ENCODE measurements at regions not wholly inside any gene's neighbourhood (a gene's known extent, or its start where the extent isn't known, plus 50 kb on each side); places are given as distances from the start of the nearest gene placed in this dataset.
A peak's percentile ranks its signal among the peaks of the same experiment; 100 is the strongest.

DNA sequence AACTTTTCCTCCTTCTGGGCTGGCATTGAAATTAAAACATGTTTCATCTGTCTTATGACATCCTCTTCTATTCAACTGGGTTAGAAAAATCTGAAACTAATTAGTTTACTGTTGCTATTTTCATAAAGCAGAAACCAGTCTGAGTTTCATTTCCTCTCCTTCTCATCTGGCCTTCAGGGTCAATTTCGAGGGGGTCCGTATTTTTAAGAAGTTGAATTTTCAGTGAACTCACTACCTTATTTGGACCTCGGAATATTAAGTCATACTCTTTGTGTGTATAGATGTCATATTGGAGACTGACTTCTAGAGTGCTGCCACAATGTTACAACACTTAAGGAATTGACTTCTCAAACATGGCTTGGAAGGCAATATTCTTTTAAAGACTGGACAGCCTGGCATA lies 485.9 kb downstream of the SQOR start:
- no peak for DNase-seq

DNA sequence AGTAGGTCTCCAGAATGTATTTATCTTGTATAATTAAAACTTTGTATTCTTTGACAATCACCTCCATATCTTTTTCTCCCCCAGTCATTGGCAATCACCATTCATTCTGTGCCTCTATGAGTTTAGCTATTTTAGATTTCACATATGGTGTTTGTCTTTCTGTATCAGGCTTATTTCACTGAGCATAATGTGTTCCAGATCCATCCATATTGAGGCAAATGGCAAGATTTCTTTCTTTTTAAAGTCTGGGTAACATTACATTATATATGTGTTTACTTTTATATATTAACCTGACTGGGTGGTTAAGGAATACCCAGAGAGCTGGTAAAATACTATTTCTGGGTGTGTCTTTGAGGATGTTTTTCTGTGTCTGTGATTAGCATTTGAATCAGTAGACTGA lies 486.6 kb downstream of the SQOR start:
- no peak for DNase-seq

DNA sequence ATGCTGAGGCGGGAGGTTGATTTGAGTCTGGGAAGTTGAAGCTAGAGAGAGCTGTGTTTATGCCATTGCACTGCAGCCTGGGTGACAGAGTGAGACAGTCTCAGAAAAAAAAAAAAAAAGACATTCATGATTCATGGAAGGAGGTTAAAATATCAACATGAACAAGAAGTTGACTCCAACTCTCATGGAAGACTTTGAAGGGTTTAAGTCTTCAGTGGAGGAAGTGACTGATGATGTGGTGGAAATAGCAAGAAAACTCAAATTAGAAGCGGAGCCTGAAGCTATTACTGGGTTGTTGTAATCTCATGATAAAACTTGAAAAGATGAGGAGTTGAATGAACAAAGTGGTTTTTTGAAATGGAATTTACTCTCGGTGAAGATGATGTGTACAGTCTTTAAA lies 491.8 kb downstream of the SQOR start:
- no peak for DNase-seq

DNA sequence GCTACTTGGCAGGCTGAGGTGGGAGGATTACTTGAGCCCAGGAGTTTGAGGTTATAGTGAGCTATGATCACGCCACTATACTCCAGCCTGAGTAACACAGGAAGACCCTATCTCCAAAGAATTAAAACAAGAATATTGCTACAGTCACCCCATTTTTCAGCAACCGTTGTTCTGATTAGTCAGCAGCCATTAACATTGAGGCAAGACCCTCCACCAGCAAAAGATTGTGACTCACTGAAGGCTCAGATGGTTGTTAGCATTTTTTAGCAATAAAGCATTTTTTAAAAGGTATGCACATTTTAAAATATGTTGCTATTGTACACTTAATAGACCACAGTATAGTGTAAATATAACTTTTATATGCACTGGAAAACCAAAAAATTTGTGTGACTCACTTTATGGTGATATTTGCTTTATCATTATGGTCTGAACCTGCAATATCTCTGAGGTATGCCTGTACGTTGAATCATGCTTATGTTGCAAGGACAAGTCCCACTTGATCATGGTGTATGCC lies 492.6 kb downstream of the SQOR start:
- no peak for DNase-seq

DNA sequence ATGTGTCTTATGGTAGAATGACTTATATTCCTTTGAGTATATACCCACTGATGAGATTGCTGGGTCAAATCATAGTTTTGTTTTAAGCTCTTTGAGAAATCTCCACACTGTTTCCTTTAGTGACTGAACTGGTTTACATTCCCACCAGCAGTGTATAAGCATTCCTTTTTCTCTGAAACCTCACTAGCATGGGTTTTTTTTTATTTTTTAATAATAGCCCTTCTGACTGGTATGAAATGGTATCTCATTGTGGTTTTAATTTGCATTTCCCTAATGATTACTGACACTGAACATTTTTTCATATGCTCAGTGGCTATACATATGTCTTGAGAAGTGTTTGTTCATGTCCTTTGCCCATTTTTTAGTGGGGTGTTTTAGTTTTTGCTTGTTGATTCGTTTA lies 494.3 kb downstream of the SQOR start:
- no peak for DNase-seq

DNA sequence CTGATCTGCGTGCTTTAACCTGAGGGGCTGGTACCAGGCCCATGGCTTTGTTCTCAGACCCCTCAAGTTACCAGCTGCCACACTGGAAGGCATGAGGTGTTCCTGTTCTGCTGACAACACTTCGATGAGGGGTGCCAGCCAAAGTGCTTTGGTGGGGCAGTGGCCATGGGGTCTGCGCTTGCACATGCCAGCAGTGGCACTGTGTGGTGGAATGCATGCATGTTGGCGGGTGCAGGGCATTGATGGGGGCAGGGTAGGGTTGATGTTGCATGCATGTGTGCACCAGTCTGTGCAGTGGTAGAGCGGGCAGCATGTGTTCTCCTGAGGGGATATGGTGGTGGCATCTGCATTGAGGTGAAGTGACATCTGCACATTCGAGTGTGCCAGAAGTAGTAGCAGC lies 497.0 kb downstream of the SQOR start:
- DNase-seq, result no peak

DNA sequence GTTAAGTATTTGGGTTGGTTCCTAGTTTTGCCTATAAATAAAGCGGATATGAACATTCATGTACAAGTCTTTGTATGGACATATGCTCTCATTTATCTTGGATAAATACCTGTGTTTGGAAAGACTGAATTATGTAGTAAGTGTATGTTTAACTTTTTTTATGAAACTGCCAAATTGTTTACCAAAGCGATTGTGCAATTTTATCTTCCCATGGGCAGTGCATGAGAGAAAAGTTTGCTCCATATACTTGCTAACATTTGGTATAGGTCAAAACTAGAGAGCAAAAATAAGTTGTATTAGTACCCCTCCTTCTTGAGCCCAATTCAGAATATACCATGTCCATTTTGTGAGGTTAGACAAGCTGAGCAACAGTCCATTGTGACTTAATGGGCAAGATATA lies 502.6 kb downstream of the SQOR start:
- no peak for DNase-seq

DNA sequence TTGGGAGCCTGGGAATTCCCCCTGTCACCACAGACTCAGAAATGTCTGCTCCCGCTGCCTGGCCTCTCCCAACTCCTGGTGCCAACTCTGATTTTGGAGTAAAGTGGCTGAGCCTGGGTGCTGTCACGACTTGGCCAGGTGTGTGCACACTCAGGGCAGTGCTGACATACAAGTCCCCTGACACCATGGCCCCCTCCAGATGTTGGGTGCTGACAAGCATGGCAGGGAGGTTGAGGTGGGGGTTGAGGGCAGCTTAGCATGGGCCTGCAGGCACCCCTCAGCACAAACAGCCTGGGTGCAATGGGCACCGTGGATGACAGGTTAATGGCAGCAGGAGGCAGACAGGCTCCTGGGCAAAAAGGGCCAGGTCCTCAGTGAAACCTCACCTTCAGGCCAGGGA lies 511.2 kb downstream of the SQOR start:
- DNase-seq, result no peak

DNA sequence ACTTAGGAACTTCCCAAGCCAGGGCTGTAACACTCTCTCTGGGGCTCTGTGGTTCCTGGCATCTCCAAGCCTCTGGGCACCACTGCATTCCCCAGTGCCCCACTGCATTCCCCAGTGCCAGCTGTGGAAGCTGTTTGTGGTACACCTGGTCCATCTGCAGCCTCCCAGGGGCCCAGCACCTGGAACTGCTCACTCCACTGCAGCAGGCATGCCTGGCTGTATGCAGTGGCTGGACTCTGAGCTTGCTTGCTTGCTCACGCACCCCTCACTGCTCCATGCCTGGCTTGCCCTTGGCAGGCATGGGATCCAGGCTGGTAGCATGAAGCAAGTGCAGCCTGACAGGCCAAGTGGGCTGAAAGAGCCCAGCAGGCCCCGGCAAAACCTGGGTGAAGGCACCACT lies 512.1 kb downstream of the SQOR start:
- no peak for DNase-seq

DNA sequence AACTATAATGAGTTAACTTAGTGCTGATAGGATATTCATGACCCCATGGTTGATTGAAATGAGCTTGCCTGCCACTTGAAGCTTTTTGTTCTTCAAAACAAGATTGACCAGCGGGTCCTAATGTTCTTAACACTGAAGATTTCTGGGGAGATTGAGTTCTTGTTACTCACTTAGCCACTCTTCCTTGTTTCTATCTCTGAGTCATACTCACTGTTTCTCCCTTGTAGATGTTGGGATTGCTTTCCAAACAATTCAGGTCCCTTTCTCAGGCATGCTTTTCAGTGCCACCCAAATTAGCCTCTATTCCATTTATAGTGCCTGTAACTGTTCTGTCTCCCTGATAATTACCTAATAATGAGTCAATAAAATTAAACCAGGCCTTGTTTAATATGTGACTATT lies 517.0 kb downstream of the SQOR start:
- DNase-seq, result no peak

DNA sequence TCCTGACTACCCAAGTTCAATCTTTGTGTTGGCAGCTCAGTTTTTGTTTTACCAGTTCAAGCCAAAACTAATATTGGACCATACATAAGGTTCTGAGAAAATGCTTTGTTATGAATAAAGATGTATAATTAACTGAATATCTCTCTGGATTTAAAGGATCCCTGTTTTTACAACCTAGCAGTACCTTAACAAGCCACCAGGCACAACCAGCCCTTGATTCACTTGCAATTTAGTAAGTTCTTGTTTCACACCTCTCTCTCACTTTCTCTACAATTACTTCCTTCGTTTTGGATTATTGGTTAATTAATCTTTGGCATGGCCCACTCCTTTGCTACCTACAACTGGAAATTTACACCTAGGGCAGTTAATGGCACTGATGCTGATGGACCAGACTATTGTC lies 531.9 kb downstream of the SQOR start:
- DNase-seq, result no peak

DNA sequence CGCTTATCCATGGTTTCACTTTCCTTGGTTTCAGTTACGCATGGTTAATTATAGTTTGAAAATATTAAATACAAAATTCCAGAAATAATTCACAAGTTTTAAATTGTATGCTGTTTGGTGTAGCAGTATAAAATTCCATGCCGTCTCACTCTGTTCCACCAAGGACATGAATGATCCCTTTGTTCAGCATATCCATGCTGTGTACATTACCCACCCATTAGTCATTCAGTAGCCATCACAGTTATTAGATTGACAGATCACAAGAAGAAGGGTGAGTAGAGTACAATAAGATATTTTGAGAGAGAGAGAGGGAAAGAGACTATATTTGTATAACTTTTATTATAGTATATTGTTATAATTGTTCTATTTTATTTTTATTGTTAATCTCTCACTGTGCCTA lies 535.5 kb downstream of the SQOR start:
- DNase-seq, result no peak

DNA sequence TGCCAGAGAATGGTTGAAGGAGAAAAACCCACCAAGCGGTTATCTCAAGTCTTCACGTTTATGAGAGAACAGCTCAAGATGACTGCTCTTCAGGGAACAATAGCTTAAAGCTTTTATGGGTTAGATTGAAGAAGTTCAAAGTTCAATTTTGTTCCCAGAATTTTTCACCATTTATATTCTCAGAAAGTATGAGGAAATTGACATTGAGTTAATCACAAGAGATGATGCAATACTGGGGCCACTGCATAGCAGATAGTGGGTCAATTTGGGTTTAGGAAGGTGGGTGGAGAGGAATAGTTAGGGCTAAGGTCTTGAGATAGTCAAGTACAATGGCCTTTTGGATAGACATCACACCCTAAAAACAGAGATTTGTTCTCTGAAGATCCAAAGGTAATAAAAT lies 539.3 kb downstream of the SQOR start:
- no peak for DNase-seq

DNA sequence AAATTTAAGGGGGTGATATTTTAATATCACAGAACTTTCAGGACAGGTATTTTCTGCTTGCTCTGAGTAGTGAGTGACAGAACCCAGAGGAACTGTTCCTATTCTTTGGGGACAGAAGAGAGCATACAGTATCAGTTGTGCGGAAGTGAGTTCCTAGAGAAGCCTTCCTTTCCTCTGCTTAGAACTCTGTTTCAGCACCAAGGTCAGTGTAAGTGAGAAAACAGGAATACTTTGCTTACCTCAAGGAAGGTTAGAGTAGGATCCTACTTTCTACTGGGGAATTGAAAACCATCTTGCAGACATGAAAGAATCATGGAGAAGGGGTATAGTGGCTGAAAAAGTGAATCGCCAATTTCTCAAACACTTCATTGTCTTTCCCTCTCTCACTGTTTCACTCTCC lies 542.4 kb downstream of the SQOR start:
- DNase-seq, result no peak

DNA sequence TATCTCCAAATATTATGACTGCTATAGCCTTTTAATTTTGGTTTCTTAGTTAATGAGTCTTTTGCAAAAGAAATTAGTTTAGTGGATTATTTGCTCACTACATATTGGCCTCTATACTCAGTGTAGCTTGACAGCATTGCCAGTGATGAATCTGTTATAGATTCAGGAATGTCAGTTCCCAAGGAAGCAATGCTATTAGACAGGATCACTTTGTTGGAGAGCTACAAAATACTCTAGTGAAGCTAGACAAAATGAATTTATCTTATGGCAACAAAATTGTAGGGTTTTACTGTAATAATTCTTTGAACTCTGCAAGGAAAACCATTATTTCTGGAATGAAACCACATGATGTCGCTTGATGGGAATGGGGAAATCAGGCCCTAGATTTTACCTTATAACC lies 543.3 kb downstream of the SQOR start:
- DNase-seq, result no peak

DNA sequence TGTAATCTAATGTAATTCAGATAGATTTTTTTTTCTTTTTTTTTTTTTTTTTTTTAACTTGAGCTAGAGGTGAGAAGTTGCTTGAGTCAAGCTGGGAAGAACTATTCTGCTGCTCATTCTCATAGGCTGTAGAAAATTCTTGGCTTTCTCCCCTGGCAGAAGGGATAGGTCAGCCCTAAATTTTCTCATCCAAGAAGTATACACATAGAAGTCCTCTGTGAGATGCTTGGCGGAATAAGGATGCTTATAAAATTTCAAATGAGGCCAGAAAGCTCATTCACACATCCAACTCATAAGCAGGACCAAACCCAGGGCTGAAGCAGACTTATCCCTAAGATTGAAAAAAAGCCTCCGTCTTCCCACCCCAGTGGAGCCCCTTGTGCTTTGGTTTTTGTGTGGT lies 572.5 kb downstream of the SQOR start:
- no peak for DNase-seq

DNA sequence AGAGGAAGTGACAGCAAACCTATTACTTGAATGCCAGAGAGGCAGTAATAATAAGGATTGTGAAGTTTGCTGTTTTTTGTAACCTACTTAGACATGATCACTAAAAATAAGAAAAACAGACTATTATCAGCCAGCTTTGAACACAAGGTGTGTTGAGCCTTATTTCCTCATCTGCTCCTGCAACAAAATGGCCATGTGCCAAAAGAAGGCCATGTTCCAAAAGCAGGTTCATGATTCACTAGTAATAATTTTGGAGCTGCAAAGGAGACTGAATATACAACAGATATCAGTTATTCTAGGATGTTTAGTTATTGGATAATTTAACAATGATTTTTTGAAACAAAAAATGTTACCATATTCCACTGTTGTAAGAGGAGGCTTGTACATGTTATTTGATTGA lies 578.7 kb downstream of the SQOR start:
- no peak for DNase-seq

DNA sequence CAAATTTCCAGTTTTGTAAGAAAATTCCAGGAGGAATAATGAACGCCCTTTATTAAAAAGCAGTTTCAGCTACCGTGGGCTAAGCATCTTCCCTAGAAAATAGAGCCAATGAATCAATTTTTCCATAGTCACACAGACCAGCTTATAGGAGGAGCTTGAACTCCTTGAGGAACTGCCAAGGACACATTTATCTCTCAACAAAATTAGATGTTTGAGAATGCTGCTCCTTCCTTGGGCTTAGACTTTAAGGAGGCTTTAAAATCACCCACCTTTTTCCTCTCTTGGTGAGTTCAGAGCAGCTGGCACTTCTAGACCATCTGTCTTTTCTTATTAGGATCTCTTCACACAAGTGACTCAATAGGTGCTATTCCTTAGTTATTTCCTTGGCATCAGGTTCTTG lies 588.0 kb downstream of the SQOR start:
- DNase-seq, result no peak

DNA sequence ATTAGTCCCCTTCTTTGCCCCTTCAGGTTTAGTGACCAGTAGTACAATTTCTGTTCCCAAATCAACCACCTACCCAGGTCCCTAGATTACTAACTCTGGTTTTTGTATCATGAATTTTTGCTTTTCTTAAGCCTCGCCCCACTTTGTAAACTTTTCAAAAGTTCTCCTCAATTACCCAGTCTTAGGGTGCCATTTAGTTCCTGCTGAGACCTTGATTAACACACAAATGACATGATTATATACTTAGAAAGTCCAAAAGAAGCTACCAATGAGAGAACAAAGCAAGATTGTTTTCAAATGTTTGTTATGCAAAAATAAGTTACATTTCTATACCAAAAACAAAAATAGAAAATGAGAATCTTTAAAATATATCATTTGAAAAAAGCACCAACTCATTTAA lies 594.4 kb downstream of the SQOR start:
- no peak for DNase-seq

DNA sequence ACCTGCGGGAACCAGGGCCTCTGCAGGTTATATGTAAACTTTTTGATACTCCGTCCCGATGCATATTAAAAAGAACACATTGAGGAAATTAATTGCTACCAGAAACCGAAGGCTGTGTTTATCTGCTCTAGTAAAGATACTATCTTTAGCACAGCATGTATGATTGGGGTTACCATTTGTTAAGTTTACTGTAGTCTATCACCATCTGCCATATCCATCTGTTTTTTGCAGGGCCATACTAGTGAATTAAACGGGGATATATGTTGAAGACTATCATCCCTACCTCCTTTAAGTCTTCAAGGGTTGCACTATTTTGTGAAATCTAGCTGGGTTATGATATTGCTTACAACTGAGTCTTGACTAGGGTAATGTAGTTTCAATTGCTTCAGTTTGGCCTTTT lies 597.0 kb downstream of the SQOR start:
- no peak for DNase-seq

DNA sequence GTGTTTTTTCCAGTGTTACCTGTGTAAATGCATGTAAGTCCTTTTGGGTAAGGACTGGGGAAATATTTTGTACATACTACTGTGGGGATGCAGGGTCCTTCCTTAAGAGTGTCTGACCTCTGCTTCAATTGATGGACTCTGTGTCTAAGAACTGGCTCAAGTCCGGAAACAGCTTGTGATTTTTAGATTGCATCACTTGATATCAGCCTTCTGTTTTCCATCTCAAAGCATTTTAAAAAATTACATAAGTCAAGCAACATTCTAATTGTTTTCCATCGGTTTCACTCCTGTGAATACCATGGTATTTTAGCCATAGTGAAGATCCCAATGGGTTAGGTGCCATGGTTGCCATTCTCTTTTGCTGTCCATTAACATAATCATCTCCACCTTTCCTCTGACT lies 597.6 kb downstream of the SQOR start:
- no peak for DNase-seq

DNA sequence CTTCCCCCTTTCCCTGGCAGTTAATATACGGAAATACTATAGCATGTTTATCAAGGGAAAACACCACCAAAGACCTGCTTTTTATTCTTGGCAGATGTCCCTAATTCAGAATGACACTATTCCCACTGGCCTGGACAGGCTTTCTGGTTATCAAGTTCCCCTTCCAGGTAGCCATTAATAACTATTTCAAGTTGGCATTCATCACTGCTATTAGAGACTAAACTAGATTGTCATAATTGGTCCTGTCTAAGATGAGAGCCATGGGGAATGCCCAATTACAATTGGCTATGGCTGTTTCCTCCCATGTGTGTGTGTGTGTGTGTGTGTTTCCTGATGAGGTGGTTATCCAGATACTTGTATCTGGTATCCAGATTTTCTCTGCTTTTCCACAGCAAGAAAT lies 608.1 kb downstream of the SQOR start:
- no peak for DNase-seq

DNA sequence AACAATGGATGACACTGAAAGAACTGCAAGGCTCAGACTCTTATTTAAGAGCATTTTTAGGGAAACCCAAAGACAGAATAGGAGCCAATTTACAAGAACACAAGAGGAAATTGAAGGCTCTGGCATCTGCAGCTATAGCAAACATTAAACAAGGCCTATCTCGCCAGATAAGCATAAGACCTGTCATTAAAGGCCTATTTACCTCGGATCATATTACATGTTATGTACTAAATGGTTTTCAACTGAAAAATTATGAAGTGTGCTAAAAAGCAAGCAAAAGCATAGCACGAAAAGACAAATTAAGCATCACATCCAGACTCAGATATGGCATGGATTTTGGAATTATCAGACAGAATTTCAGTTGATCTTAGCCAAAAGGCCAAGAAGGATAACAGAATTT lies 617.1 kb downstream of the SQOR start:
- DNase-seq, result peak; percentile 35

DNA sequence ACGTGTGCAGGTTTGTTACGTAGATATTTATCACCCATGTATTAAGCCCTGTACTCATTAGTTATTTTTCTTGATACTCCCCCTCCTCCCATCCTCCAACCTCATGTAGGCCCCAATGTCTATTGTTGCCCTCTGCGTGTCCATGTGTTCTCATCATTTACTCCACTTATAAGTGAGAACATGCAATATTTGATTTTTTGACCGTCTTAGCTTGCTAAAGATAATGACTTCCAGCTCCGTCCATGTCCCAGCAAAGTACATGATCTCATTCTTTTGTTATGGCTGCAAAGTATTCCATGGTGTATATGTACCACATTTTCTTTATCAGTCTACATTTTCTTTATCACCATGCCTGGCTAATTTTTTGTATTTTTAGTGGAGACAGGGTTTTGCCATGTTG lies 623.2 kb downstream of the SQOR start:
- no peak for DNase-seq

DNA sequence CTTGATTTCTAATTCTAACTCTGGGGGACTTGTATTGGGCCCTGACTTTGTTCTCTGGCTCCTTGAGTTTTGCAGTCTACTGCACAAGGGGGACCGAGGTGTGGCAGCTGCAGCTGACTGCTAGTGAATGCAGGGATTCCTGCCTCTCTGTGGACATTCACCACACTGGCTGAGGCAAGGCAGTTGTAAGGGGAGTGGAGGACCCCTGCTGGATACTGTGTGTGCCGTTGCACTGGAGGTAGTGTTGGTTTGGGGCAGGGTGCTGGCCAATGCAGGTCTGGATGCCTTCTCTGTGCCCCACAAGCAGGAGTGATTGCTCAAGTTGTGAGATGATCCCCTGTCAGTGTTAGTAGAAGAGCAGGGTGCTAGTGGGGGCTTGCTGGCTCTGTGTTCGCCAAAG lies 626.1 kb downstream of the SQOR start:
- no peak for DNase-seq

DNA sequence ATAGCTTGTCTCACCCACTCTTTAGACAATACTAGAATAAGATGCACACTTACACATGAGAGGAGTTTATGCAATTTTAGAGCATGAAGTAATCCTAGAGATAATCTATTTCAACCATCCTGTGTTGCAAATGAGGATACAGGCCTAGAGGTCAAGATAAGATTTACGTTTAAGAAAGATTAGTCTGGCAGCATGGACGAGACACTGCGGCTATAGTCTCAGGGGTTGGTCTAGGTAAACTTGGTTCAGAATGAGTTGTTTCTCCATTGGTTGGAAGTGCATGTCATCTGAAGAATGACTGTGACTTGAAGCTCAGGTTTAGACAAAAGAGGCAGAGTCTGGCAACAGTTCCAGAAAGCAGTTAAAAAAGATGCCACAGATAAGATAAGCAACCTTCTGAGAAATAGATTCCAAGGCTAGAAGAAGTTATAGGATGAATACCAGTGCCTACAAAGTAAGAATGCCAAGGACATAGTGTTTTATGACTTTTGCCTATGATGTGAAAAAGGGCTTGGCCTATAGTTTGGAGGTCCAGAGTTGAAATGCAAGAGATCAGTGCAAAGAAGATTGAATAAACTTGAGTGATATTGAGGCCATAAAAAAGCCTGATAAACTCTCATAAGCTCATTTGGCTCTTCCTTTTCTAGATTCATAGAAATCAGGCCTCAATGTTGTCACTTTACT lies 631.0 kb downstream of the SQOR start:
- no peak for DNase-seq
